Stimulated activated CD4-positive, alpha-beta T cell treated with anti-CD3 and anti-CD28 coated beads, Interleukin-2, amount 100 ng/mL, for 24 hours (primary cell): ENCODE measurements at regions not wholly inside any gene's neighbourhood (a gene's known extent, or its start where the extent isn't known, plus 50 kb on each side); places are given as distances from the start of the nearest gene placed in this dataset.

Experiments used
- DNase-seq, 2 donors: peaks; one replicate each; pipeline ENCODE4 v3.0.0-alpha.2; 2020

DNA sequence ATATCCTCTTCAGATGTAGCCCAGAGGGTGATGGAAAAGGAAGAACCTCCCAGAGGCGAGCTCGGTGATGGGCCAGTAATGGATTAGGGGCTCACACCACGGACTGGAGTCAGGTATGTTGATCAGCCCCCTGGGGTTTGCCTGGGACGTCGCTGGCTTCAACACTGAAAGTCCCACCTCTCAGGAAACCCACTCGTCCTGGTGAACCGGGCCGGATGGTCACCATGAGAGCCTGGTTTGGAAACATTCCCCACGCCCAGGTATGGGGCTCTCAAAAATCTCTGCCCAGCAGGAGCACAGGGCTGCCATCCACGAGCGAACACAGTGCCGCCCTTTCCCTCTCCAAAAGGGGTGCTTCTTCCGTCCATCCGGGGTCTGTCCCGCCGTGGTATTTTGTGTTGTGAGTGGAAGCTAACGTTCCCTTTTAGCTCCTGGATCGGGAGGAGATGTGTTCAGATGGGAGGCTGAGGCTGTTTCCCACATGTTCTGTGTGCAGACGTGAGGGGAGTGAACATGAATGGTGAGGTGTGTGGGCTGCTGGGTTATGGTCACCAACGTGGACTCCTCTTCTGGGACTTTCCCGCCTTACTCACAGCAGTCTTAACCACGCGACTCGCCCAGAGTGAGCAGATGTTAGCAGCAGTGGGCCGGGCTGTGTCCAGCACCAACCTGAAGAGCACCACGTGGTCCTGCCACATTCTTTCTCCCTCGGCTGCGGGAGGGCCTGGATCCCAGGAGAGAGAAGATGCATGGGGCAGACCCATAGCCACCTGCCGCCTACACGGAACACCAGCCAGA lies 139.2 kb downstream of the KIF26A start:
- DNase-seq = no peak

DNA sequence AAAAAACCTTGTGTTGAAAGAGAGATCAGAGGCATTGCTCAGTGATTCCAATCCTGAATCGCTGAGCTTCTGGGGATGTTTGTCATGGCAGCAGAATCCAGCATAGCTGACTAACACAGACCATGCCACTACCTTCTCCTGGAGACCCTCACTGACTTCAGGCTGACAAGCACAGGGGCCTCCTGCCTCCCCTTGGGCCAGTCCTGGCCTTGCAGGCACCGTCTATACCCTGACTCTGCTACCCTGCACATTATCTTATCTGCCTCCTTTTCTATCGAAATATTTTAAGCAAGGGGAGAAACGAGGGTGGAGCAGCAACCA lies 139.8 kb downstream of the KIF26A start:
- DNase-seq = no peak

DNA sequence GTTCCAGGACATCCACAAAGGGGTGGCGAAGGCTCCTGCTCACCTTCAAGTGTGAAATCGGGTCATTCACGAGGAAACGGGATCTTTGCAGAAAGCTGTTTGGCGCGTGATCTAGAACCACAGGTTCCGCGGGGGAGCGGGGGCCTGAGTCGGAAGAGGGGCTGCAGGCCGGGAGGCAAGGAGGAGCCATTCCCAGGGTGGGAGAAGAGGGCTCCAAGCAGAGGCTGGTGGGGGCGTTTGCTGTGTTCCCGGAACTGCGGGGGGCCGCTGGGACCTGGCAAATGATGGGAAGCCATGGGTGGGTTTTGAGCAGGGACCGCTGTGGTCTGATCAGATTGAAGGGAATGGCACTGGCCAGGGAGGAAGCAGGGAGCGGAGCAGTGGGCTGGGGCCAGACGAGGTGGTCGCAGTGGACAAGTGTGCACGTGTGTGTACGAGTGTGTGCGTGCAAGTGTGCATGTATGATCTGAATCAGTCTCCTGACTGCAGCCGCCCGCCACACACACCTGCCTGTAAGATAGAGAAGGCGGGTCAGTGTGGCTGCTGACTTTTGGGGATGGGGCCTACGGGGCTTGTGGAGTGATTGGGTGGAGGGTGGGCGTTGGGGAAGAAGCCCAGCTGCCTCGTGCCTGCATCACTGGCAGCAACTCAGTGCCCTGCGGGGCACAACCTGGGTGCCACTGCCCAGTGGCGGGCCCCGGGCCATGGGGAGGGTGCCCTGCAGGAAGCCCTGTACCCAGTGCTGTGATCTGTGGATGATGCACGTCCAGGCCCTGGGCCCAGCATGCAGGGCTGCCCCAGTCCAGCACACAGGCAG lies 141.9 kb downstream of the KIF26A start:
- DNase-seq = no peak

DNA sequence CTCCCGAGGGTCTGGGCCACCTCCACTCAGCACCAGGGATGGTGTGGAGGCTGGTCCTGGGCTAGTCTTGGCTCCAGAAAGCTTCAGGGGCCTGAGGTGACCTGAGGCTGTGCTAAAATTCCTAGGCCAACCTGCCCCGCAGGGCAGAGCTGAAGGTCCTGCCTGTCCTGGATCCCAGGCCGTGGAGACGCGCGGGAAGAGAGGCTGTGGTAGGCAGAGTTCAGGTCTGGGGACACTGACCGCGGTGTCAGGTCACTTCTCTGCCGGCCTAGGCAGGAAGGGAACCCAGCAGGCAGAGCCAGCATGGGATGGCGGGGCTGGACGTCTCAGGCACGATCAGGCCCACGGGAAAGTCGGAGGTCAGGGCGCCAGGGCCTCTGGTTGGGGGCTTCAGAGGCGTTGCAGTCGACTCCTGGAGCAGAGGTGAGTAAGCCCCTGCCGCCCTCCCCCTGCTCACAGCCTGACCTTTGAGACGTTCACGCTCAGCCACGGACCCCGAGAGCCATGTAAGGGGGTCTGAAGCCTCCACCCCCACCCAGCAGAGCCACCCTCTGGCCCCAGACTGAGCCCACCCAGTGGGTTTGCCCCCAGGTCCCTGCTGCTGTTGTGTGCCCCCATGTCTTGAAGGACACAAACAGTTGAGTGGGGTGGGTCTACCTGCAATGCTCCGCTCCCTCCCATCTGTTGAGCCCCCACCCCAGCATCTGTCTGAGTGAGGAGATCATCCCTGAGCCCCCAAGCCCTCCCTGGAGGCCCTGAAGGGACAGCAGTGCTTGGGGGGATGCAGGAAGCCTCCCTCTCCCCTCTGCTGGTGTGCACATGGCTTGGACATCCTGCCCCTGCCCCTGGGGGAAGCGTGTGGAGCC lies 142.7 kb downstream of the KIF26A start:
- DNase-seq = no peak

DNA sequence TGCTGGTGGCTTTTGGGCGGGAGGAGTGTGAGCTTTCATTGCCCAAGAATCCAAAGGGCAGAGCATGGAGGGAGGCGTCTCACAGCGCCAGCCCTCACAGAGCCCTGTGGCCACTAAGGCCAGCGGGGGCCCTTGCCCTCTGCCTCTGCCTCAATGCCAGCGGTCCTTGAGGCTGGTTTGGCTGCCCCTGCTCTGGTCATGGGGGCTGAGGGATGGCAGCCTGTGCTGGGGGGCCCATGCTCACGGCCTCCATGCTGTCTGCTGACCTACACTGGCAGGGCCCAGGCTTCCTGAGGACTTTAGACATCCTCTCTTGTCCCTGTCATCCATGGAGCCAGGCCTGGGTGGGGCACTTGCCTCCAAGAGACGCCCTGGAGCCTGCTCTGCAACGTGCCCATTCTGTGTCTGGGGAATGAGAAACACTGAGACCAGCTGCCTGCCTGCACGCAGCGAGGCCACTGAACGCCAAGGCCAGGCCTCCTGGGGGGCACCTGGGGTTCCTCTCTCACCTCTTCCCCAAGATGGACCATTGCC lies 143.4 kb downstream of the KIF26A start:
- no peak for DNase-seq

DNA sequence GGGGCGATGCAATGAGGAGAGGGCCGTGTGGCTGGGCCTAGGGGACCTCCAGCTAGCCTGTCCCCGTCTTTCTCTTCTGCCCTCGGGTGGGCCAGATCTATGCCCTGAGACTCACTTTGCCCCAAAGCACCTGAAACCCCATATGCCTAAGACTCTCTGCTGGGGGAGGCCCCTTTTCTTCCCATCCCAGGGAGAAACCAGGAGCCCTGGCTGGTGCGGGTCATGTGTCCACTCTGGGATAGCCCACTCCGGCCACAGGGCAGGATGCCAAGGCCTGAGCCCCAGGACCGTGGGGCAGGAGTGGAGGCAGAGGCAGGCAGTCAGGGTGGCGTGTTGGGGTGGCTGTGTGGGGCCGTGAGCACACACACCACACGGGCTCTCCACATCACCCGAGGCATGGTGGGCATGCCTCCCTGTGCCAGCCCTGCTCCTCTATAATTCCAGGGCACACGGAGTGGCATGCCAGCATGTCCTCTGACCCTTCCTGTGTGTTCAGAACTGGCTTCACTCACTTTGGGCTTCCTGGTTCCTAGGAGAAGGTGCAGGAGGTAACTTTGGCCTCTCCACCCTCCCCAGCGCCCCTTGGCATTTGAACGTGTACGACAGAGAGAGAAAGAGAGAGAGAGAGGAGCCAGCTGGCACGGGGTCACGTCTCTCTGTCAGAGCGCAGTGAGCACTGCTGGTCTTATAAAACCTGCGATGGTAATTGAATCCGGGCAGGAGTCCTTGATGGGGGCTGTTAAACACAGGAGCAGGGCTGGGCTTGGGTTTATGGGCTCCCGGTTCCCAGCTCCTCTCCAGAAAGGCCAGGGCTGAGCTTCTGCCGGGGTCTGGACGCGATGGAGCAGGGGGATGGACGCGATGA lies 144.2 kb downstream of the KIF26A start:
- no peak for DNase-seq

DNA sequence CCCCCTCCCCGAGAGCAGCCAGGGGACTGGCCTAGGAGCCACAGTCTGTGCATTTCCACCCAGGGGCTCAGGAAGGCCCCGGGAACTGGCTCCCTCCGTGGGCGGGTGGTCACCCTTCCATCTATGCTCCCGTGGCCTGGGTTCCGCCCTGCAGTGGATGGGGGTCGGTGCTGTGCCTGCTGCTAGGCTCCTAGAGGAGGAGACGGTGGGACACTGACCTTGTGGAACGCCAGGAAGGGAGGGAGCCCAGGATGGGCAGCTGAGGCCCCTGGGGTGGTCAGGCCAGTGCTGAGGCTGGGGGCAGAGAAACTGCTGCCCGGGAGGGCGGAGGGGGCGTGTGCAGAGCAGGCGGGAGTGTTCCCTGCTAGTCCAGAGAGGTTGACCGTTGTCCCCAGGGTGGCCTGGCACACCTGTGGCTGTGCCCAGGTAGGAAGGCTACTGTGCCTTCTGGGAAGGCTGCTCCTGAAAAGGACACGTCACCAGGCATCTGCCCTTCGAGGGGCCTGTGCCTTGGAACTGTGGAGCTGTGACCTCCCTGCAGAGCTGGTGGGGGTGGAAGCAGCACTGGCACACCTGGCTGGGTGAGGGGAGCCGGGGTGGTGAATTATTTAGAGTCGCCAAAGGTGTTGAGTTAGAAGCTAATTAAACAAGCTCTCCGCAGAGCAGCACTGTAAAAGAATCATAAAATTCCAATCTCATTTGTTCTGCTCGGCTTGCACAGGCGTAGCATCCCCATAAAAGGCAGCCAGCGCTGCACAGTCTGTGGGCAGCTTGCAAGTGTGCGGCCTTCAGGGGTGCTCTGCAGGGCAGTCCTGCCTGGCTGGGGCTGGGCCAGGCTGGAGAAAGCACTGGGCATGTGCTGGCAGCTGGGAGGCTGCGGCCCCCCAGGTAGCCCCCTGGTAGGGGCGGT lies 145.1 kb downstream of the KIF26A start:
- DNase-seq = no peak

DNA sequence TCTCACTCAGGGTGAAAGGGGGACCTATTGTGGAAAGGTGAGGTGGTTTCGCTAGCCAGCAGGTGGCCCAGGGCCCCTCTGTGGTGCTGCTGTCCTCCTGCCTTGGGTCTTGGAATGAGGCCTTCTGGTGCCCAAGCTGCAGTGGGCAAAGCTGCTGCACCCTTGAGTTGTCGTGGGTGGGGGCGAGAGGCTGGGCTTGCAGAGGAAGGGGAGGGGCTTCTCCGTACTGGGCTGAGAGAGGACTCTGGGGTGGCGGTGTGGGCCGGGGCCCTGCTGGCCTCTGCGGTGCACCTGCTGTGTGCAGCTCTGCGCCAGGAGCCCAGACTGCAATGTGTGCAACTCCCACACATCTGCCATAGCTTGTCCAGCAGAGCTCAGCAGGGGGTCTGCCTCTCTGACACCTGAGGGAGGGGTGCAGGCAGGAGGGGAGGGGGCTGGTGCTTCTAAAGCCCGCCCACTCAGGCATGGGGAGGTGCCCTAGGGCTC lies 145.8 kb downstream of the KIF26A start:
- no peak for DNase-seq

DNA sequence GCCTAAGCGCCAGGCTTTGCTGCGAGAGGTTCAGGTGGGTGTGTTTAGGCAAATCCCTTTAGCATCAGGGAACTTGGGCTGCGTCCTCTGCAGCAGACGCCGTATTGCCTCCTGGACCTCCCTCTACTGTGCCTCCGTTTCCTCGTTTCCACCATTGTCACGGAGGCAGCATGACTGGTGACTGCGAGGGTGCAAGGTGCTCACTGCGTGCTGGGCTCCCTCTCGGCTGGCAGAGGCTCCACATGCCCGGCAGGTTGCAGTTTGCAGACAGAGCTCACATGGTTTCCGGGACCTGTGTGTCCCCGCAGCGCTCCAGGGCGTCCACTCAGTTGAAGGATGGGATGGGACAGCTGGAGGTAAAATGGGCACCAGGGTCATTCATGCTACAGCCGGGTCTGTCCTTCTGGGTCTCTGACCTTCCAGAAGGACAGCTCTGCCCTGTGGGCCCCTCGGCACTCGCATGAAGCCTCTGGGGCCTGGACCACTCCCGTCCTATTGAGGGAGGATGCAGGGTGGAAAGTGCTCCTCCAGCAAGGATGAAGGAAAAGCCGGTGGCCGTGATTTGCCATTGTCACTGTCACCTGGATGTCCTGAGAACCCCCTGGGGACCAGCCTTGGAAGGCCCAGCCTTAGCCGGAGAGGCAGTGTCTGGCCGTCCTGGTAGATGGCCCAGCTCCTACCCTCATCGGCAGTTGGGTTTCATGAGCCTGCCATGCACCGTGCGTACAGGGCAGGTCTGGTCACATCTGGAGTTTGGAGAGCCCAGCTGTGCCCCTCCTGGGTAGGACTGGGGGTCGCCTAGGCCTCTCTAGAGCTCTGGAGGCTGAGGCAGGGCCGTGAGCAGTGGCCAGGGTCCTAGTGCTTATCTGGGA lies 146.5 kb downstream of the KIF26A start:
- no peak for DNase-seq

DNA sequence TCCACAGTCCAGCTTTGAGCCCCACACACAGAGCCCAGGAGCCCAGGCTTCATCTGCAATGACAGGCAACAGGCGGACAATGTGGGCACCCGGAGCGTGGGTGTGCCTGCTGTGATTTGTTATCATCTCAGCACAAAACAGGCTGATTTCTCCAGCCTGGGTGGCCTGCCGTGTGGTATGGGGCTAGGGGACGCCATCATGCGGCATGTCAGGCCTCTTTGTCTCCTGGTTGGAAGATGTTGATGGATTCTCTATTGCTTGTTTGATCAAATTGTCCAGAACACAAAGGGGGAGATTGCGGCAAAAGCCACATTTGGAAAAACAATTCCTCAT lies 147.1 kb downstream of the KIF26A start:
- no peak for DNase-seq

DNA sequence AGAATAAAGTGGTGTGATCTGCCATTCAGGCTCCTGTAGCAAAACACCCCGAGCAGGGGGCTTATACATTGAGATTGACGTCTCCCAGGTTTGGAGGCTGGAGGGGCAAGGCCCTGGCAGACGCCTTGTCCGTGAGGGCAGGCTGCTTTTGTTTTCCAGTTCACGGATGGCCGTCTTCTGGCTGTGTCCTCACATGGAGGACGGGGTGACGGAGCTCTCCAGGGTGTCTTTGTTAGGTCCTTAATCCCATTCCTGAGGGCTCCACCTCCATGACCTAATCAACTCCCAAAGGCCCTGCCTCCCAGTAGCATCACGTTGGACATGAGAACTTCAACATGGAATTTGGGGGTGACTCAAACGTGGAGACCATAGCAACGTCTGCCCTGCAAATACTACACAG lies 147.7 kb downstream of the KIF26A start:
- DNase-seq = no peak

DNA sequence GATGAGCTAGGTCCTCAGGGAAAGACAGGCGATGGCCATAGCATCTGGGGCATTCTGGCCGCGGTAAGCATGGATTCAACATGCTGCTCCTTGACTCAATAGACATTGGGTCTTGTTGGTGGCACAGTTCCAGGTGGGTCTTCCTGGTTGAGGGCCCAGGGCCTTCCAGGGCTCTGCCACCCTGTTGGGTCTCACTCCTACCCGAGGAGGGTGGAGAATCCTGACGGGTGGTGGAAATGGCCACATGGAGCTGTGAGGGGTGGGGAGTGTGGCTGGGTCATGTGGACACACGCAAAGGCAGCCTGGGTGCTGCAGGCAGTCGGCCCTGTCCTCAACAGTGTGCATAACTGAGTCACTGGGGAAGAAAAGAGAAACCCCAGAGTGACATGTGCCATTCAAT lies 148.1 kb downstream of the KIF26A start:
- DNase-seq = no peak

DNA sequence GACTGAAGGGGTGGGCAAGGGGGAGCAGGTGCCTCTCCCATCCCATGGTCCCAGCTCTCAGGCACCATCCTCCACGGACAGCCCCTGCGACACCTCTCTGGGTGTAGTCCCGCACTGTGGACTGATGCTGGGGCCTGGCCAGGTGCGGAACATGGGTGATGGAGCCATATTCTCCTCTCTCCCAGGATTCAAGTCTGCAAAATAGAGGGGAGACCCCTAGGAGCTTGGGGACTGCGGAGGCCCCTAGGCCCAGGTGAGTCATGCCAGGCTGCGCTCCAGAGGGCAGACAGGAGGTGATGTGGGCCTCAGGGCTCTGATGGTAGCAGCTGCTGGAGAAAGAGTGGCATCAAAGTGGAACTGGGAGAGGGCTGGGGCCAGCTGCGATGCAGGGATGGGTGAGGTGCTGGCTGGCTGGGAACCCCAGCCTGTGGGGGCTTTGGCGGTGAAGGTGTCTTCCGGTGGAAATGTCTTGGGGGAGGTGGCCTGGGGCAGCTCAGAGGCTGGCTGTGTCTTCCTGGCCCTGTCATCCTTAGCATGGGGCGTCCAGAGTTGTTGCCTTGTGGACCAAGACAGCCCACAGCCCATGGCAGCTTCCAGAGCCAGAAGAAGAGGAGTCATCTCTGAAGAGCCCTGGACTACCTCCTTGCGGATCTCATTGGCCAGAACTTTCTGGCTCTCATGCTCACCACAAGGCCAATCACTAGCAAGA lies 149.1 kb downstream of the KIF26A start:
- DNase-seq = no peak

DNA sequence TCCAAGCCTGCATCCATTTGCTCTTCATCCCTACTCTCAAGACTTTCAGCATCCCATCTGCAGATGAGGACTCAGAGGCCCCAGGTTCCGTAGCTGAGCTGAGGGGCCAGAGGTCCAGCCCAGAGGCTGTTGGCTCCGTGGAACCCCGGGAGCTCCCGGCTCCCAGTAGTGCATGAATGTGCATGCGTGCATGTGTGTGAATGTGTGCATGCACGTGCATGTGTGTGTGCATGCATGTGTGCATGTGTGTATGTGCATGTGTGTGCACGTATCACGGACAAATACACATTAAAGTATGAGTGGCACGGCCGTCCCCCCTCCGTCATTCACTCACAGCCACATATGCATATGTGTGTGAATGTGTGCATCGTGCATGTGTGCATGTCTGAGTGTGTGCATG lies 149.9 kb downstream of the KIF26A start:
- DNase-seq = no peak

DNA sequence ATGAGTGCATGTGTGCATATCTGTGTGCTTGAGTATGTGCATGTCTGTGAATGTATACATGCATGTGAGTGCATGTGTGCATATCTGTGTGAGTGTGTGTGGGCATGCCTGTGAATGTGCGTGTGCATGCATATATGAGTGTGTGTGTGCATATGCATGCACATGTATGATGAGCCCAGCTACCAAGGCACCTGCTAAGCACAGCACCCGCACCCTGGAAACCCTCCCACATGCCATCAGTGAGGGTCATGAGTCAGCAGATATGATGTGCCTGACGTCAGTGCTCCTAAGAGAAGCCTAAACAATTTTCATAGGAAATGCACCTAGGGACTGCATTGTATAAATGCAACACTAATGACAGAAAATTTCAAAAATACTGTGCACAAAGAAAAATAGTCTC lies 151.1 kb downstream of the KIF26A start:
- no peak for DNase-seq

DNA sequence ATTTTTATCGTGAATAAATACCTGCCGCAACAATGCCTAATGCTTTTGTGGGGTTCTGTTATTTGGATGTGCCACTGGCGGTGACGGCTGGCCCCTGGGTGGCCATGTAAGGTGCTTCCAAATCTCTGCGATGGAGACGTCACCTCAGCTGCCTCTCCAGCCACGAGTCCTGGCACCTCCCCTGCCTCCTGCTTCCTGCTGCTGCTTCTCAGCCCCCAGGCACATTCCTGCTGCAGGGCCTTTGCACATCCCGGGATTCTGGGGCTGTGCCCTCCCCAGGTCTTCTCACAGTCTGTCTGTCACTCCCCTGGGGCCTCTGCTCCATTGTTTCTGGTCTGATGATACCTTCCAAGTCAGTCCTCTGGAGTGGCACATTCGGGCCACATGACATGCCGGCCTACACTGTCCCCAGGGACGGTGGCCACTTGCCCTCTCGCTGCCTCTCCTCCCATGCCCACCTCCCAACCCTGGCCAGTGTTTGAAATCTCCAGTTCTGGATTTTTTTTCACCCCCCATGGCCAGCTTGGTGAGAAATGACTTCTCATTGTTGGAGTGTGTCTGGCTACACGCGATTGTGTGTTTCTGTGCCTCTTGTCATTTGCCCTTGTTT lies 151.8 kb downstream of the KIF26A start:
- DNase-seq = no peak

DNA sequence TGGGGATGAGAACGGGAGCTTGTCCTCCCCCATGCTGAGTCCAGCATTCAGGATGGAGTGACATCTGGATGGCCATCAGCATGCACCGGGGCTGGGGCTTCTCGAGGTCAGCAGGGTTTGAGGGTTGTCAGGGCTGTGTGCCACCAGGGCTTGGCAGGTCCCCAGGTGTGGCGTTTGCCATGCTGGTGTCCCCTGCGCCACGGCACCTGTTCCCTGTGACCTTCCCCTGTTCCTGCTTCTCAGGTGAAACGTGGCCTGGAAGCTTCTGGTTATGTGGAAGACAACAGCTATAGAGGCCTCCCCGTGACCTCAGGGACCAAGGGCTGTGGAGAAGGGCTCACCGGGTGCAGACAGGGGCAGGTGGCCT lies 152.4 kb downstream of the KIF26A start:
- DNase-seq = no peak

DNA sequence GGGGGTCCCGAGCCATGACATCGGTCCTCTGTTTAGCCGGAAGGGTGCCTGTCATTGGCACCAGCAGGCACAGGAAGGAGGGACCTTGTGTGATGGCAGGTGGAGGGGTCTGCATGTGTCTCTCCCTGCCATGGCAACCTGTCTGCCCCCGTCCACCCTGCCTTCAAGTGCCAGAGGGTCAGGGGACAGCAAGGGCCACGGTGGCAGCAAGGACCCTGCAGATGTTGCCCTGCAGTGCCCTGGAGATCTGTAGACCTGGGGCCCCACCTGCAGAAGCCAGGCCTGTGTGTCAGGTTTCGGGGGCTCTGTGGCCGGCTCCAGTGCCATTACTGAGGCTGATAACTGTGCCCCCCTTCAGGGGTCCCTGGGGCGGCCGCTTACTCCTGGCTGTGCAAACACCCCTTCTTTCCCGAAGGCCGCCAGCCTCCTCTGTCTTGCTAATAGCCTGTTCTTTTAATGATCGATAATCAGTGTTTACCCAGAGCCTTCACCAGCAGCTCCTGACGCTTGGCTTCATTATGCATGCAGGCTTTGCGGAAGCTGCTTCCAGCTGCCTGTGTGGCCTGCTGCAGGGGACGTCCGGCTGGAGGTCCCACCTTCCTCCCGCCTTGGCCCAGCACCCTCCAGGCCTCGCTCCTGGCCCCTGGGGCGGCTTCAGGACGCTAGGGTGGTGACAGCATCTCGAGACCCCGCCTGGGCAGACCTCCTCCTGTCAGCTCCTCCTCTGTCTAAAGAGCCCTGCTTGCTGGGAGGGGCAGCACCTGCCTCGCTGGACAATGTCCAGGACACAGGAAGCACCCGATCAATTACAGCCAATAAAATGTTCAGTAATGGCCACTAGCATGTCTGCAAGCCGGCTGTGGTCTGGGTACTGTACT lies 153.0 kb downstream of the KIF26A start:
- DNase-seq = no peak
